SJSA1 (cell line): ENCODE measurements at regions not wholly inside any gene's neighbourhood (a gene's known extent, or its start where the extent isn't known, plus 50 kb on each side); places are given as distances from the start of the nearest gene placed in this dataset.

Experiments
- DNase-seq, 2 experiments: peaks; one replicate each; pipeline ENCODE4 v3.0.0-alpha.2; 2015 to 2020; ENCODE audit warnings: low spot score in 2 of 2, low read depth in 1 of 2
- H3K27ac ChIP-seq: fragments of 250-450 bp; sonication (Bioruptor Pico); 2 replicates; pipeline ENCODE4 v1.5.1; 2020; ENCODE audit warnings: mild to moderate bottlenecking, moderate library complexity
- H3K27me3 ChIP-seq: fragments of 250-450 bp; sonication (Bioruptor Pico); replicated peaks from 2 replicates; pipeline ENCODE4 v1.5.1; 2020; ENCODE audit warnings: mild to moderate bottlenecking, moderate library complexity
- H3K36me3 ChIP-seq: fragments of 250-450 bp; sonication (Bioruptor Pico); 2 replicates; pipeline ENCODE4 v1.5.1; 2020; ENCODE audit warnings: mild to moderate bottlenecking
- H3K4me1 ChIP-seq: fragments of 250-450 bp; sonication (Bioruptor Pico); replicated peaks from 2 replicates; pipeline ENCODE4 v1.6.1; 2021; ENCODE audit warnings: mild to moderate bottlenecking
- H3K4me3 ChIP-seq: fragments of 250-450 bp; sonication (Bioruptor Pico); 2 replicates; pipeline ENCODE4 v1.5.1; 2020; ENCODE audit warnings: mild to moderate bottlenecking
- H3K9me3 ChIP-seq: fragments of 250-450 bp; sonication (Bioruptor Pico); replicated peaks from 2 replicates; pipeline ENCODE4 v1.5.1; 2020; ENCODE audit warnings: mild to moderate bottlenecking

DNA sequence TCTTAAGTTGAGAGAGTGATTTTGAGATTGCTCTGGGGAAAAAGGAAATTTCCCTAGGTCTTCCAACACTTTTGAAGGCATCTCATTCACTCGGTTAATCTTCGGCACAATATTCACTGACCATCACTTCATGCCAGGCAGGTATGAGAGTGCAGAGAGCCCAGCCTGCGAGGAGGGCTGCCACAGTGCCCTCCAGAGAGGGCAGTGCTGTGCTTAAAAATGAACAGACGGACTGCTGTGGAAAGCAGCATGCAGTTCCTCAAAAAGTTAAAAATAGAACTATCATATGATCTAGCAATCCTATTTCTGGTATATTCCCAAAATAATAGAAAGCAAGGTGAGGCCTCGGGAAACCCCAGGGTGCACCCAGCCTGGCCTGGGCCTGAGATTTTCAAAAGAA lies 374.9 kb upstream of the RAB6C start:
- no peaks in the 10 kb centered on the region for H3K36me3 ChIP-seq
- DNase-seq = no peak
- H3K4me1 ChIP-seq = no peaks in the 10 kb centered on the region
- no peak overlapping the region for H3K27ac ChIP-seq
- H3K27me3 ChIP-seq = no peaks in the 10 kb centered on the region
- H3K4me3 ChIP-seq = no peak overlapping the region
- H3K9me3 ChIP-seq = no peaks in the 10 kb centered on the region

DNA sequence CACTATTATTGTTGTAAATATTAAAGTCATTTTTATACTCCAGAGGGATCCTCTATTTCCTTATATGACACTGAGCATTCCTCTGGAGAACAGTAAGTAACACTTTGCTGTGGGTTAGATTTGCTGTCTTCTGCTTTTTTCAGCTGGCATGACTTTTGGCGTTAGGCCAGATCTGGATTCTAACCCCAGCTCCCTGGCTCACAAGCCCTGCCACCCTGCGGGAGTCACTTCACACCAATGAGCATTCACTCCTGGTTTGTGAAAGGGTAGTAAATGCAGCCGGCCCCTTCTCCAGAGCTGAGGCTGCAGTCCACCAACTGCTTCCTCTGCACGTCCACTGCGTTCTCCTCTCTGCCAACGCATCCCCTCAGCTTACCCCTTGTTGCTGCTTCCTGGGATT lies 373.8 kb upstream of the RAB6C start:
- no peak for DNase-seq
- Histone ChIP-seq H3K4me1 (no peaks in the 10 kb centered on the region), H3K27ac (no peak overlapping the region), H3K9me3 (no peaks in the 10 kb centered on the region; the same call in 1 of the 2 replicates), H3K27me3 (no peaks in the 10 kb centered on the region), H3K4me3 (no peak overlapping the region), H3K36me3 (no peaks in the 10 kb centered on the region)

DNA sequence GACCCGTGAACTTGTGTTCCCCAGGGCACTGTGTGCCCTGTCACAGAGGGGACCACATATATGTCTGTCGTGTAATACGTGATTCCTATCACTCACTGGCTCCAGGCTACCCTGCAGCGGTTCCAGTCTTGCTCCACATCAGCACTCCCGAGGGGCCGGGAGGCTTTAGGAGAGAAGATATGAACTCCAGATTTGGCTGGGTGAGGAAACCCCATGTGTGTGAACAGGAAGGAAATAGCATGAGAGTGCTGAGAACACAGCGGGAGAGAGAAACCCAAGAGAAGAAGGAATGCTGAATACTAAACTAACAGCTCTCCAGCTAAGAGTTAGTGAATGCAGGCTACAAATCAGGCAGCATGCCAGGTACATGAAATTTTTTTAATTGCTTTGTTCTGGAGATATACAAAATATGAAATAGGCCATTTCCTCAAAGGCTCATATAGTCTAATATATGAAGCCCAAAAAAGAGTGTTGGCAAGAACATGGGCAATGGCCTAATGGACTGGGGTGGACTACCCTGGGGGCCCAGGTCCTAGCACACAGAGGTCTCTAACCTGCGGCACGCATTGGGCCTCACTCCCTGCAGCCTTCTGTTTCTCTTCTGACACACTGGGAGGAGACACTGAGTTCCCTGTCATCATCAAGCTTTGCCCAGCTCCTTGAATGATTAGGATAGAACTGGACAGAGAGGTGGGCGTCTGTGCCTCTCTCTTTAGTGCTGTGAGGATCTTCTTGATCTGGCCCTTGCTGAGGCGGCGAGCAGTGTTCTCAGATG lies 372.8 kb upstream of the RAB6C start:
- no peak overlapping the region for H3K27ac ChIP-seq
- H3K27me3 ChIP-seq = no peaks in the 10 kb centered on the region
- H3K9me3 ChIP-seq = no peaks in the 10 kb centered on the region; the same call in 1 of the 2 replicates
- no peak for DNase-seq
- H3K4me3 ChIP-seq = no peak overlapping the region
- no peaks in the 10 kb centered on the region for H3K4me1 ChIP-seq
- no peaks in the 10 kb centered on the region for H3K36me3 ChIP-seq

DNA sequence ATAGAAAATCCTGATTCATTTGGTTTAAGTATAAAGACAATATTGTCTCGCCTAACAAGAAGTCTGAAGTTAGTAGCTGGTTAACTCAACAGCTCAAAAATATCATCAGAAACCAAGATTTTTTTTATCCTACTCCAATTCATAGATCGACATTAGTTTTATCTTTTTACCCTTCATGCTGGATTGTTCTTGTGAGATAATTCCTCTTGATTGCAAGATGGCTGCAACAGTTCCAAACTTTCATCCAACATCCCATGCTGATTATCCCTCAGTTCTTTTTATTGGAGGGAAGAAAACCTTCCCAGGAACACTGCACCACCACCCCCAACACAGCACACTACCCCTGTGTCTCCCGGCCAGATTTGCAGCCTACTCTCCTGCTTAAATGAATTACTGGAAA lies 370.2 kb upstream of the RAB6C start:
- Histone ChIP-seq H3K36me3 (no peaks in the 10 kb centered on the region), H3K4me3 (no peak overlapping the region), H3K27ac (no peak overlapping the region), H3K4me1 (no peaks in the 10 kb centered on the region), H3K9me3 (no peaks in the 10 kb centered on the region; the same call in 1 of the 2 replicates), H3K27me3 (no peaks in the 10 kb centered on the region; the same call in 1 of the 2 replicates)
- no peak for DNase-seq

DNA sequence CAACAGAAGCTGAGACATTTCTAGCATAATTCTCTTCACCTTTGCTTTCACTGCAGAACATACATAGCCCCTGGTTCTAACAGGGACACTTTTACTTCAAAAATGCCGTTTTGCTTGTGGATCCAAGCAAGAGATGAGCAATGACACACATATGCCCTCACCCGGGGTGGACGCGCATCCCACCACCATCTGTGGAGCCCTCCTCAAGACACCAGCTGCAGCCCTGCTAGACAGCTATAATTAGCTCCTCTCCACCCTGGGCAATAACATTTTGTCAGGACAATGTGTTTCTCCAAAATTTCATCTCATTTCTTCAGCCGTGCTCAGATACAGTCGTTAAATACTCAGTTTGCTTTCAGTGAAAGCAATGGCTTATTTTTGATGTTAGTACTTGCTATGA lies 368.7 kb upstream of the RAB6C start:
- DNase-seq = no peak
- no peaks in the 10 kb centered on the region for H3K36me3 ChIP-seq
- no peaks in the 10 kb centered on the region; the same call in 1 of the 2 replicates for H3K27me3 ChIP-seq
- no peaks in the 10 kb centered on the region for H3K4me1 ChIP-seq
- H3K4me3 ChIP-seq = no peak overlapping the region
- H3K27ac ChIP-seq = no peak overlapping the region
- no peaks in the 10 kb centered on the region; the same call in 1 of the 2 replicates for H3K9me3 ChIP-seq

DNA sequence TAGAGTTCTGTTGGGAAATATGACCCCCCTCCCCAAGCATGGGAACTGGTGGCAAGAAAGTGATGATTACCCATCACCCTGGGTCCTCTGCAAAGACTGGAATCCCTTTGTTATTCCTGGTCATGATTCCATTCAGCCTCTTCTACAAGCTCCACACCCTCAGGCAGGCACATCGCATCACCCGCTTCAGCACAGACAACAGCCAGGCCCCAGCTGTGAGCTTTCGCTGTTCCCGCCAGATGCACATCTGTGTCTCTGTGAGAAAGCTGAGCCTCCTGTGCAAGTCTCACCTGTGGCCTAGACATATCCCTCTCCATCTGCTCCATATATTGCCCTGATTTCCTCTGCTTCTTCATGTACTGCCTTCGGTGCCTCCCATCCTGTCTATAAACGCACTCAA lies 368.0 kb upstream of the RAB6C start:
- Histone ChIP-seq H3K4me1 (no peaks in the 10 kb centered on the region), H3K4me3 (no peak overlapping the region), H3K36me3 (no peaks in the 10 kb centered on the region), H3K9me3 (no peaks in the 10 kb centered on the region; the same call in 1 of the 2 replicates), H3K27me3 (no peaks in the 10 kb centered on the region; the same call in 1 of the 2 replicates), H3K27ac (no peak overlapping the region)
- no peak for DNase-seq

DNA sequence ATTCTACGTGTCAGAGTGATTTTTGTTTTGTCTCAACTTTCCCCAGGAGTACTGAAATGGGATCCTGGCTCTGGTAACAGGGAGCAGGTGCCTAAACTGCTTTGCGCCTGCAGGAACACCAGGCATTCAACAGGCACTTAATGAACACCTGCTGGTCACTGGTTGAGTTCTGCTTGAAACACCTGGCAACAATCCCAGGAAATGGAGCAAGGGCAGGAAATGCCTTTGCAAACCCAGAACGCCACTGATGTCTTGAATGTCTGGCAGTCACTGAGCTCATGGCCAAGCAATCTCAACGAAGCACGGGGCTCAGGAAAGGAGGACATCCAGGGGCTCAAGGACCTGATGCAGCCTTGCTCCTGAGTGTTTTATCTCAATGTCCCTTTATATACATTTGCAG lies 360.0 kb upstream of the RAB6C start:
- Histone ChIP-seq H3K27me3 (no peaks in the 10 kb centered on the region), H3K36me3 (no peaks in the 10 kb centered on the region), H3K9me3 (no peaks in the 10 kb centered on the region), H3K27ac (no peak overlapping the region), H3K4me1 (no peaks in the 10 kb centered on the region), H3K4me3 (no peak overlapping the region)
- no peak for DNase-seq

DNA sequence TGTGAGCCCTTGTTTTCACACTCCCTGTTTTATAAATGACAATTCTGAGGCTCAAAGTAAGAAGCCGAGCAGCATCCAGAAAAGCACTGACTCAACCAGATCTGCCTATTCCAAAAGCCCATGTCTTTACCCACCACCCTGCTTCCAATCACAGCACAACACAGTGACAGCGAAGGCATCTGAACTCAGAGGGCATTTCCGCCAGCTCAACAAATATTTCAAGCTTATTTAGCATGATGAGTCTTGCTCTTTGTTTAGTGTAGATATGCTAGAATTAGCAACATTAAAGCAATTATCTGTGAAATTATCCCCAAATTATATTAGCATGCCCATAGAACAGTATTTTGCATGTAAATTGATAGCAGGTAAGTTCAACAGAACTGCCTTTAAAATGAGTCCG lies 359.1 kb upstream of the RAB6C start:
- no peaks in the 10 kb centered on the region for H3K9me3 ChIP-seq
- H3K27ac ChIP-seq = no peak overlapping the region
- H3K36me3 ChIP-seq = no peaks in the 10 kb centered on the region
- DNase-seq = no peak
- H3K4me1 ChIP-seq = no peaks in the 10 kb centered on the region
- no peaks in the 10 kb centered on the region for H3K27me3 ChIP-seq
- H3K4me3 ChIP-seq = no peak overlapping the region

DNA sequence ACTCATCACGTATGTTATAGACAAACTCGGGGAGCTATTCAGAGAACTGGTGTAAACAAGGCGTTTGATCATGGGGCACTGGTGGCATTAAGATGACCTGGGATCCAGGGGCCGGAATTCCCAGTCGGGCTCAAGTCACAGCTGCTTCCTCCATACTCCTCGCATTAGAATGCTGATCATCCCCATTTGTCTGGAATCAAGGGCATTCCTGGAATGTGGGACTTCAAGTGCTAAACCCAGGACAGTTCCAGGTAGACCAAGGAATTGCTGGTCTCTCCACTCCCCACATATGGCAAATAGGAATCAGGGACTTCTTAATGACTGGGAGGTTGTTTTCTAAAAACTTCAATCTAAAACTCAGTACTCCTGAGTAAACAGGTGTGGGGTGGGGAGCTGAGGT lies 355.7 kb upstream of the RAB6C start:
- no peaks in the 10 kb centered on the region for H3K4me1 ChIP-seq
- no peak overlapping the region for H3K27ac ChIP-seq
- H3K4me3 ChIP-seq = no peak overlapping the region
- H3K9me3 ChIP-seq = no peaks in the 10 kb centered on the region
- no peaks in the 10 kb centered on the region for H3K36me3 ChIP-seq
- no peaks in the 10 kb centered on the region for H3K27me3 ChIP-seq
- no peak for DNase-seq

DNA sequence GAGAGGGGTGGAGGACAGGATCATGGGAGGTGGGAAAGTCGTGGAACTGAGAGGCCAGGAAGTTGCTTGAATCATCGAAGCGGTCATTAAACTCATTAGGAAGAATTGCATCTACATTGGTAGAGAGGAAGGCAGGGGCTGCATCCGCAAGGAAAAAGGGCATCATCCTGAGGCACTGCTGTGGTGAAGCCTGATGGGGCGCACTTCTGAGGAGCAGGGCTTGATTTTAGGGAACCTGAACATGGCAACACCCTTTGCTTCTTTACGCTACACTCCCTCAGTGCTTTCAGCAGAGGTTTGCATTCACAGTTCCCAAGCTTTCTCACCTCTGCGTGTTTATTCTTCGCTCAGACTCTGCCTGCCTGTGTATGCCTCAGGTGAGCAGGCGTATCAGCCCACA lies 352.0 kb upstream of the RAB6C start:
- H3K36me3 ChIP-seq = no peaks in the 10 kb centered on the region
- no peak overlapping the region for H3K27ac ChIP-seq
- no peaks in the 10 kb centered on the region for H3K4me1 ChIP-seq
- H3K4me3 ChIP-seq = no peak overlapping the region
- H3K9me3 ChIP-seq = no peaks in the 10 kb centered on the region
- no peaks in the 10 kb centered on the region for H3K27me3 ChIP-seq
- no peak for DNase-seq

DNA sequence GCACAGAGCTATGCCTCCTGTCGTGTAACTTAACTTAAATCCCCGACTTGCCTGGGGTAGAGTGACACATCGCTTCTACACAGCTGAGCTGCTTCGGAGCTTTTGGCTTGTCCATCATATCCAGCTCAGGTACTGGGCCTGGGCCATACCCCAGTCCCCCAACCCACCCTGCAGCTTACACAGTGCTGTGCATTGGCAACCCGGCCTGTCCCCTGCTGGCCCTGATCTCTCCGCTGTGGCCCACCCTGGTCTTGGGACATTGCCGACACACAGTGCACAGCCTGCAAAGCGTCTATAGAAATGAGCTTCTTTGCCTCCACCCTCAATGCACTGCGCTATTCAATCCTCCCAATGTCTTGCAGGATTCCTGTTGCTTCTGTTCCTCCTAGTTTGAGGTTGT lies 342.8 kb upstream of the RAB6C start:
- Histone ChIP-seq H3K4me3 (no peak overlapping the region), H3K36me3 (no peaks in the 10 kb centered on the region), H3K27me3 (no peaks in the 10 kb centered on the region; the same call in 1 of the 2 replicates), H3K27ac (no peak overlapping the region), H3K9me3 (no peaks in the 10 kb centered on the region), H3K4me1 (no peaks in the 10 kb centered on the region)
- no peak for DNase-seq

DNA sequence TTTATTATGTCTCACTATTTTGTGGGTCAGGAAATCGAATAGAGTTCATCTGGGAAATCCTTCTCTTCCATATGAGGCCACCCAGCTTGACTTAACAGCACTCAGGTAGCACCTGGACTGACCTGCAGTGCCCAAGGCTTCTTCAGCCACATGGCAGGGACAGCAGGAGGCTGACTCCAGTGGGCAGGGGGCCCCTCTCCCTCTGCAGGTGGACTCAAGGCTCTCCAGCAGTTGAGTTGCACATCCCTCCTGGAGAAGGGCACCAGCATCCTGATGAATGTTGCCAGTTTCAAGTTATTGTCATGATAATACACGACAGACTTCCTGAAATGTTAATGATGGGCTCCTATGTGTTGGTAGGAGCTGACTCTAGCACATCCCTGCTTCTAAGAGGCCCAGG lies 338.1 kb upstream of the RAB6C start:
- H3K27me3 ChIP-seq = no peaks in the 10 kb centered on the region; the same call in 1 of the 2 replicates
- H3K9me3 ChIP-seq = no peaks in the 10 kb centered on the region
- no peak overlapping the region for H3K27ac ChIP-seq
- no peak for DNase-seq
- H3K4me3 ChIP-seq = no peak overlapping the region
- no peaks in the 10 kb centered on the region for H3K36me3 ChIP-seq
- no peaks in the 10 kb centered on the region for H3K4me1 ChIP-seq

DNA sequence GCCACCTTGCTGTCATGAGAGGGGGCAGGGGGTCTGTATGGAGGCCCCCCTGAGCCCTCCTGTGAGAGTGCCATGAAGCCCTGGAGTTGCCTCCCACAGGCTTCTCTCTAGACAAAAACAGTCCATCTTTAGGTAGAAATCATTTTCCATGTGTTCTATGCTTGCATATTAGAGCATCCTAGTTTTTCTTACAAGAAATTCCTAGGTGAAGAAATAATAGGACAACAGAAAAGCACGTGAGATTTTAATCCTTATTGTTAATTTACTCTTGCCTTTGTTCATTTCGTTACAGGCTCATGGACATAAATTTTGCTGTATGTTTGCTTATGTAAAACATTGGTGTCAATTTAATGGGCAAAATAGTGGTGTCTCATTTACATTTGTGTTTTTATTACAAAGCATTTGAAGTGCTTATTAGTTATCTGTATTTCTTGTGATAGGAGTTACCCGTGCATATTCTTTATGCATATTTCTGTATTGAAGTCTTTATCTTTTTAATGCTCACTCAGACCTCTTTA lies 336.9 kb upstream of the RAB6C start:
- Histone ChIP-seq H3K4me1 (no peaks in the 10 kb centered on the region), H3K27ac (no peak overlapping the region), H3K4me3 (no peak overlapping the region), H3K27me3 (no peaks in the 10 kb centered on the region; the same call in 1 of the 2 replicates), H3K9me3 (no peaks in the 10 kb centered on the region), H3K36me3 (no peaks in the 10 kb centered on the region)
- DNase-seq = no peak

DNA sequence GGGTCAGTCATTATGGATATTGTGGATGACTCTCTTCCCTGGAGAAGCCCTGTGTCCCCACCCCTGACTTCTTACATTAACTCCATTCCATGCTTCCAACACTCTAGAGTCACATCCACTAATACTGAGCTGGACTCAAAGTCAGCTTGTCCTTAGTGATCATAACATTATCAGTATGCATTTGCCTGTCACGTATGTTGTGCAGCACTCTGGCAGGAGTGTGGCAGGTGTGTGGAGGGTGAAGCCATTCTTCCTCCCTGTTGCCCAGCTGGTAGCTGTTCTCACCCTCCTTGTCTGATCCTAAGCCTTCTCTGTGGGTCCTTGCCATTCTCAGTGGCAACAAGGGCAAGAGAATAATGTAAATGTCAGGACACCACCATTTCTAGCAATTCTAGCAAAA lies 334.1 kb upstream of the RAB6C start:
- Histone ChIP-seq H3K4me3 (no peak overlapping the region), H3K4me1 (no peaks in the 10 kb centered on the region), H3K36me3 (no peaks in the 10 kb centered on the region), H3K27ac (no peak overlapping the region), H3K27me3 (no peaks in the 10 kb centered on the region), H3K9me3 (no peaks in the 10 kb centered on the region)
- DNase-seq = no peak

DNA sequence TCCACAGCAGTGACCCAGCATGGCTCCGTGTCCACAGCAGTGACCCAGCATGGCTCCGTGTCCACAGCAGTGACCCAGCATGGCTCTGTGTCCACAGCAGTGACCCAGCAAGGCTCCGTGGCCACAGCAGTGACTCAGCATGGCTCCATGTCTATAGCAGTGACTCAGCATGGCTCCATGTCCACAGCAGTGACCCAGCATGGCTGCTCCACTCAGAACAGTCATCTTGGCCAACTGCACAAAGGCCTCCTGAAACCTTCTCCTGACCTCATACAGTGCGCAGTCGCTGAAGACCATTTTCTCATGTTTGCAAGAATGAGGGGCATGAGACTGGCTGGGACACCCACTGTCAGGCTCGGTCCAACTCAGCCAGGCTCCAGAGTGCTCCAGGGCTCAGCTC lies 333.4 kb upstream of the RAB6C start:
- Histone ChIP-seq H3K4me1 (no peaks in the 10 kb centered on the region), H3K9me3 (no peaks in the 10 kb centered on the region), H3K36me3 (no peaks in the 10 kb centered on the region), H3K4me3 (no peak overlapping the region), H3K27me3 (no peaks in the 10 kb centered on the region), H3K27ac (no peak overlapping the region)
- no peak for DNase-seq
